Stimulated activated CD4-positive, alpha-beta T cell treated with anti-CD3 and anti-CD28 coated beads, Interleukin-2, amount 100 ng/mL, for 4 hours (primary cell): ENCODE measurements at regions not wholly inside any gene's neighbourhood (a gene's known extent, or its start where the extent isn't known, plus 50 kb on each side); places are given as distances from the start of the nearest gene placed in this dataset.

ENCODE experiments used
- DNase-seq: peaks from one replicate; pipeline ENCODE4 v3.0.0-alpha.2; 2020; ENCODE audit warnings: low read depth

DNA sequence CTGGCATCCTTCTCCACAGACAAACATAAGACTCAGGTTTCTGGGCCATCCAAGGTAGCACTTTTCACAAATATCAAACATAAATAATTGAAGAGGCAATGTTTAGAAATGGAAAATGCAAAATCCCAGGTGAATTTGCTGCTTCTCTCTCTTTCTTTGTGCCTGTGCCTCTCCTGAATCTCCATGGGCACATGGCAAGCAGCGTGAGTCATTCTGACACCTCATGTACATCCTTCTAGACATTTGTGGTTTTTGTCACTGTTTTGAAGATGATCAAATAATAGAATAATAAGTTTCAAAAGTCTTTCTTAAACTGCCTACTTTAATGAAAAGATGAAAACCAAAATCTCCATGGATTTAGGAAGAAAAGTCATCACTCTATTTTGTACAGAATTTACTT lies 60.3 kb upstream of the RAB11FIP2 start:
- no peak for DNase-seq

DNA sequence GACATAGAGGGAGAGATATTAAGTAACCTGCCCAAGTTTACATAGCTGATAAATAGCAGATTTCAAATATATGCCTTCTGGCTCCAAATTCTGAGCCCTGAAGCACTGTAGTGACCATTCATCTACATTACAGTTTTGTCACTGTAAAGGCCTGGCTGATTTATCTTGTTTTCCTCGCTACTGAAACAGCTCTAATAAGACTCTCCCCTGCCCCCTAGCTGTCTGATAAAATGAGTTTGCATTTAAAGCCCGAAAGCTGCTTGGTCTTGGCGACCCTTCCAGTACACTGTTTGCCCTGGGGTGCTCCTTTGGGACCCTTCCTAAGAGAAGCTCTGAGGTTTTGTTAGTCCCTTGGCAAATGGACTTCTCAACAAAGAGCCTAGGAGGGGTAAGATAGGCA lies 59.7 kb upstream of the RAB11FIP2 start:
- DNase-seq = no peak

- no peak for DNase-seq
Measured at GRCh38 chr10:118102121-118102520, 55.4 kb upstream of the RAB11FIP2 start.

GRCh38 chr10:118101501-118101900 lies 54.8 kb upstream of the RAB11FIP2 start:
- no peak for DNase-seq
